ENCODE measurements at regions not wholly inside any gene's neighbourhood (a gene's known extent, or its start where the extent isn't known, plus 50 kb on each side); places are given as distances from the start of the nearest gene placed in this dataset.

GRCh38 chr10:21315645-21316220 lies 209.7 kb downstream of the SKIDA1 start:
- peak; percentile 99 for DNase-seq

GRCh38 chr10:21314906-21315644 lies 210.4 kb downstream of the SKIDA1 start:
- peak; percentile 40 for DNase-seq

- DNase-seq = no peak
These were observed 211.3 kb downstream of the SKIDA1 start for GRCh38 chr10:21314111-21314626.

- no peak for DNase-seq
These were observed 211.8 kb downstream of the SKIDA1 start for GRCh38 chr10:21313691-21314090.

GRCh38 chr10:21311426-21311825 lies 214.1 kb downstream of the SKIDA1 start:
- no peak for DNase-seq

GRCh38 chr10:21309427-21309826 lies 216.1 kb downstream of the SKIDA1 start:
- DNase-seq = no peak

GRCh38 chr10:21308946-21309345 lies 216.5 kb downstream of the SKIDA1 start:
- DNase-seq = no peak

GRCh38 chr10:21308018-21308417 lies 217.5 kb downstream of the SKIDA1 start:
- no peak for DNase-seq

- no peak for DNase-seq
These were observed 220.9 kb downstream of the SKIDA1 start for GRCh38 chr10:21304608-21305007.

- DNase-seq = peak; percentile 44
These were observed 221.3 kb downstream of the SKIDA1 start for GRCh38 chr10:21304198-21304597.

GRCh38 chr10:21300551-21300950 lies 224.9 kb downstream of the SKIDA1 start:
- no peak for DNase-seq

- DNase-seq = no peak
These were observed 226.2 kb downstream of the SKIDA1 start for GRCh38 chr10:21299330-21299729.

GRCh38 chr10:21298701-21299100 lies 226.8 kb downstream of the SKIDA1 start:
- DNase-seq = peak; percentile 51

GRCh38 chr10:21297603-21298383 lies 227.7 kb downstream of the SKIDA1 start:
- DNase-seq = peak; percentile 33

GRCh38 chr10:21296575-21297355 lies 228.7 kb downstream of the SKIDA1 start:
- DNase-seq = peak; percentile 27

GRCh38 chr10:21293518-21294356 lies 231.7 kb downstream of the SKIDA1 start:
- DNase-seq = peak; percentile 55

GRCh38 chr10:21292763-21293517 lies 232.5 kb downstream of the SKIDA1 start:
- peak; percentile 99 for DNase-seq

GRCh38 chr10:21290499-21291160 lies 234.9 kb downstream of the SKIDA1 start:
- no peak for DNase-seq

- DNase-seq = no peak
These were observed 235.5 kb downstream of the SKIDA1 start for GRCh38 chr10:21289961-21290360.

GRCh38 chr10:21289271-21289670 lies 236.2 kb downstream of the SKIDA1 start:
- no peak for DNase-seq

Data from kidney glomerular epithelial cell (primary cell).